HG03060 (cell line): ENCODE measurements at regions not wholly inside any gene's neighbourhood (a gene's known extent, or its start where the extent isn't known, plus 50 kb on each side); places are given as distances from the start of the nearest gene placed in this dataset.

Experiments used
- ATAC-seq: cut with Tn5 transposase; IDR thresholded peaks from one replicate; pipeline ENCODE4 v1.9.1; 2021; ENCODE audit warnings: low read depth, moderate number of reproducible peaks; ENCODE audit not compliant: unreplicated experiment

DNA sequence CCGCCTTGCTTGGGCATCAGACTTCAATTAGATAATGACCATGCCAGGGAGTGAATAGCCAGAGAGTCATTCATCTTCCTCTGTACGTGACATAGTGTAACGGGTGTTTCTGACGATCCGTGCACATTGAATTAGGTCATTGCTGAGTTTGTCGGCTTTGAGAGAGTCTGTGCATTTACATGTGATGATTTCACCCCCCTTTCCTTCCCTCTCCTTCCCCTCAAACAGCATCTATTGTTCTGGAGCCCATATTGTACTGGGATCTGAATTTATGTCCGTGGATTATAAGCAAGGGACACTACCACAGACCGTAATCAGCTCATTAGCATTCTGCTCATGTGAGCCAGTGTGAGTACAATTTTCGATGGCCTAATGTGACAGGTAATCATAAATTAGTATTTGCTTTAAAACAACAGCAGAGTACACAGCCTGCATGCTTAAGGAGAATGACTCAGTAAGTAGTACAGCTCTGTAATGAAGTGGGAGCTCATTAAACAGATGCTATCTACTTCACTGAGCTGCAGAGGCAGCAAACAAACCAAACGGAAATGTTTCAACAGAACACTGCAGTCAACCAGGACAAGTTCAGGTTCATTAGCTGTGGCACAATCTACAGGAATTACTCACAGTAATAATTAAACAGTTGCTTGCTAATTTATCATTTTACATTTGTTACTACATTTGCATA lies 302.1 kb downstream of the CSNK1G3 start:
- ATAC-seq: no peak

GRCh38 chr5:123813264-123813663 lies 301.3 kb downstream of the CSNK1G3 start:
- no peak for ATAC-seq

GRCh38 chr5:123811831-123812230 lies 299.9 kb downstream of the CSNK1G3 start:
- no peak for ATAC-seq

DNA sequence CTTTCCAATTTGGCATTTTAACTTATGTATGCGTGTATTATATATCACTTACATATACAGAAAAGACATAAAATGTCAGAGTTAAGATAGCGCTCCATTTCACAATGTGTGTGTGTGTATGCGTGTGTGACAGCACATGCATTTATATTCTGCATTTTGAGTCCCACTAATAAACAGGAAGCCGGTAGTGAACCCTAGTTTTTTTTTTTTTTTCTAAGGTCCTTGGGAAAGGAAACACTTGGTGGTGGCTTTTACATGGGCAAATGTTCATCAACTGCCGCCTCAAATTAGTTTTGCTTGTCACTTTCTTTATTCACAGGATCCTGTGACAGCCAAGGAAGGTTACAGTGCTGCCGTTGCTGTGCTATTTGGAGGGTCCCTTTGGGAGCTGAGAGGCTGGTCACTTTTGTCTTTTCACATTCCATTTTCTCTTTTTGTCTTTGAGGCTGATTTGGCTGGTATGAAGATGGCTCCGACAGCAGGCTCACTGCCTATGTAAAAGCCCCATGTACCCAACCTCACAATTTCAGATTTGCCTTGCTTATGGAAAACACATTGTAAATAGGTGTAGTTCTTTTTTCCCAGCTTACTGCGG lies 298.9 kb downstream of the CSNK1G3 start:
- ATAC-seq: no peak

GRCh38 chr5:123810253-123810652 lies 298.3 kb downstream of the CSNK1G3 start:
- no peak for ATAC-seq

GRCh38 chr5:123809594-123810221 lies 297.7 kb downstream of the CSNK1G3 start:
- ATAC-seq: no peak

DNA sequence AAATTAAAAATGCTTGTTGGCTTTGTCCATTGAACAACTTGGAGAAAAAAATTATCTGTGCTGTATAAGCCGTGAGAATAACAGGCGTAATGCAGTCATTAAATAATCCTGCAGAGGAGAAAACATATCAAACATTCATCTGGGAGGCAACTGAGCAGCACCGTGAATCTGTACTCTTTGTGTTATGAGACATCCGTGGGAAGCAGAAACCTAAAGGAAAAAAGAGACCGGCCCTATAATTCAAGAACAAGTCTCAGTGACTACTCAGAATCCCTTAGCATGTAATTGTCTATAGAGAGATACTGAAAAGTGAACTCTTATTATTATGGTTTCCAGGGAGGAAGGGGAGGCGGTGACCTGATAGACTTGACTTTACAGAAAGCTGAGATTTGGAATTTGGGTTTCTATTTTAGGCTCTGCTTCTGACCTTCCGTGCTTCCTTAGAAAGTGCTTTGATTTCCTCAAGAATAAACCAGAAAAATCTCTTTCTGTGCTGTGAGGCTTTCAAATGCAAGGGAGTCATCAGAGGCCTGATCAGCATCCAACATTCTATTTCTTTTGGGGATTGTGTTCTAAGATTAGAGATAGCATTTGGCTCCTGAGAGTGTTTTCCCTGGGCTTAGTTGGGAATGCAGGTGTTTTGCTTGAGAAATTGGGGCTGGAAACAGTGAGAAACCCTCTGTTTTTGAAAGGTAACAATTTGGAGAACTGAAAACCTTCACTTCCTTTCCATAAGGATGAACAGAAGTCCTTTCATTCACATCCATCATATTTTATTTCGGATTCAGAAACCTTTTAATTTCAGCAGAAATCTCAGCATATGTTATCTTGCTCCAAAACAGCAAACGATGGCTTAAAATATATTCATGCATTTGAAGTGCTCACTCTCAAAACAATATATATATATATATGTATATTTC lies 296.7 kb downstream of the CSNK1G3 start:
- no peak for ATAC-seq

DNA sequence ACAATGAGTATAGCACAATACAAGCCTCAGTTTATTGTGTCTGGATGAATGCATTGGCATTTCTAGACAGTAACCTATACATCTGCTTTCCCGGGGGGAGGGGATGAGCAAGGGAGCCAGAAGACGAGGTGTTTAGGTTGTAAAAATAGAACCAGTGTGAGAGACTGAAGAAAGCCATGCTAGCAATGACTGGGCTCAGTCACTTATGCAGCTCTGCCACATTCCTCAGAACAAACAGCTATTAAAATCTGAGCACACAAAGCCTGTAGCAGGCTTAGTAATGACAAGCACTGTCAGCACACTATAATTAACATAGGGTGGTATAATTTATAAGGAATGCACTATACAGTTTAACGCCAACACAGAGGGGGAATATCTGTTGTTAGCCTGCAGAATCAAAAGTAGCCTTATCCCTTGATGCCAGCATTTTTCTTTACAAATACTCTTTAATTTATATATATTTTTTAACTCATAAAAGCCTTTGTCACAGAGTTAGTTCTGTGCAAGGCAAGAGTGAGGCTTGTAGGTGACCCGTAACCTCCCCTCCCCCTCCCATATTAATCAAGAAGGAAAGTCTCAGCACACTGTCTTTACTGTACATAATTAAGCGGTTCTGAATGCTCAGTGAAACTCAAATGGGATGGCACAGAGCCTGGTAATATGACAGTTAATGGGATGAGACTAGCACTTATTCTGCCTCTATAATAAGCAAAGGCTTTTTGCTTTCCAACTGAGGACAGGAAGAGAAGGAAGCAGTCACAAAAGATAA lies 295.4 kb downstream of the CSNK1G3 start:
- no peak for ATAC-seq

DNA sequence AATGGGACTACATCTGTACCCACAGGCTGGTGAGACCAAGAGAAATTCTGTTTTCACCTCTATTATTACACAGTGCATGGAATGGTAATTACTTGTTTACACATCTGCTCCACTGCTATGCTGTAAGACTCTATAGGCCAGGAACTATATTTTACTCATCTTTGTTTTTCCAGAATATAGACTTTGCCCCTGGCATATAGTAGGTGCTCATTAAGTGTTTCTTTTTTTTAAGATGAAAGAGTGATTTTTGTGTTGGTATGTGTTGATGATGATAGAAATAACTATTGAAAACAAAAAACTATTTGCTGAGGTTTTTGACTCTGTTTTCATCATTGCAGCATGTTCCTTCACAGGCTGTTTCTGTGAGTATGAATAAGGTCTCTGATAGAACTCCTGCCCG lies 294.7 kb downstream of the CSNK1G3 start:
- no peak for ATAC-seq

GRCh38 chr5:123805300-123805699 lies 293.3 kb downstream of the CSNK1G3 start:
- no peak for ATAC-seq

GRCh38 chr5:123803359-123803758 lies 291.4 kb downstream of the CSNK1G3 start:
- no peak for ATAC-seq

GRCh38 chr5:123802298-123802951 lies 290.4 kb downstream of the CSNK1G3 start:
- no peak for ATAC-seq

DNA sequence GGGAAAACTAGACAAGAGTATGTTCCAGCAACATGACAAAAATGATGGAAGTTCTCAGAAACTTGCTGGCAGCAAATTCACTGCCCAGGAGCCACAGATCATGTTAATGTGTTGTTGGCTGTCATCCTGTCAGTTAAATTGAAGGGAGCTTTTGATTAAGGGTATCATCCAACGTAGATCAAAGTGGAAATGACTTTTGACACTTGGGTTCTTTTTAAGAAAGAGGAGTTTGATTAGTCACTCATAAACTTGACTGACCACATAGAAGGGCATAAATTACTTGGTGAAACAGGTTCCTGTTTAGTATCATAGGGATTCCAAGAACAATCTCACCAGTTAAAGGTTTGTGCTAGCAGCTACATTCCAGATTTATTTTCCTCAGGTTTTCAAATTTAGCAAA lies 288.7 kb downstream of the CSNK1G3 start:
- ATAC-seq: no peak

DNA sequence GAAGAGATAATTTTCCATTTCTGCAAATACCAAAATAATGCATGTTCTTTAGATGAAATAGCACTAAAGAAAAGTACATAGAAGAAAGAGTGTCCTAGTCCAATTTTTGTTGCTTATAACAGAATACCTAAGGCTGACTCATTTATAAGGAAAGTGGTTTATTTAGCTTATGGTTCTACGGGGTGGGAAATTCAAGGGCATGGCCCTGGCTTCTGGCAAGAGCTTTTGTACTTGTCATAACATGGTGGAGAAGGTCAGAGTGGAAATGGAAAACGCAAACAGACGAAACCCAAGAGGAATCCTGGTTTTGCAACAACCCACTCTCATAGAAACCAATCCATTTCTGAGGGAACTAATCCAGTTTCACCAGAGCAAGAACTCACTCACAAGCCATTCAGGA lies 283.7 kb downstream of the CSNK1G3 start:
- no peak for ATAC-seq

DNA sequence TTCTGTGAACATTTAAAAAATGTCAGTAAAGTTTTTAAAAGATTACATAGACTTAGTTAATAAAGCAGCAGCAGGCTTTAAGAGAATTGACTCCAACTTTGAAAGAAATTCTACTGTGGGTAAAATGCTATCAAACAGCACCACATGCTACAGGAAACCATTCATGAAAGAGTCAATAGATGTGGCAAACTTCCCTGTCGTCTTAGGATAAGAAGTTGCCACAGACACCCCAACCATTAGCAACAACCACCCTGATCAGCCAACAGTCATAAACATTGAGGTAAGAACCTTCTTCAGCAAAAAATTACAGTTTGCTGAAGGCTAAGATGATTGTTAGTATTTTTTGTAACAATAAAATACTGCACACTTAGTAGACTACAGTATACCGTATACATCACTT lies 278.2 kb downstream of the CSNK1G3 start:
- no peak for ATAC-seq

DNA sequence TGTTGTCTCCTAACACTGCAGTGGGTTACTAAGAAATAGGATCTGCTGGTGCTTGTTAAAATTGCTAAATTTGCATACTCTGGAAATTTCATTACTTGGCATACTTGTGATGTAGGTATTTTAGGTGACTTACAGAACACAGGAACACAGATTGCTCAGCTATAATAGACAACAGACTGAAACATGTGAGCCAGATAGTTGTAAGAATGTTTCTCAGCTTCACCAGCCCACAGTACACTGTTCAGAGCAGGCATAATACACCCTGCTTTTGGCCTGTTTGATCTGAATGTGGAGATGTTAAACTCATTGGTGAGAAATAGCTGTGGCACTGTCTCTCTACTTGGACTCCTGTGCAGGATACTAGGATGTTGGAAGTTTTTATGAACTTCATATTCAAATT lies 275.7 kb downstream of the CSNK1G3 start:
- ATAC-seq: no peak

- ATAC-seq: no peak
These were observed 275.2 kb downstream of the CSNK1G3 start for GRCh38 chr5:123787136-123787535.

DNA sequence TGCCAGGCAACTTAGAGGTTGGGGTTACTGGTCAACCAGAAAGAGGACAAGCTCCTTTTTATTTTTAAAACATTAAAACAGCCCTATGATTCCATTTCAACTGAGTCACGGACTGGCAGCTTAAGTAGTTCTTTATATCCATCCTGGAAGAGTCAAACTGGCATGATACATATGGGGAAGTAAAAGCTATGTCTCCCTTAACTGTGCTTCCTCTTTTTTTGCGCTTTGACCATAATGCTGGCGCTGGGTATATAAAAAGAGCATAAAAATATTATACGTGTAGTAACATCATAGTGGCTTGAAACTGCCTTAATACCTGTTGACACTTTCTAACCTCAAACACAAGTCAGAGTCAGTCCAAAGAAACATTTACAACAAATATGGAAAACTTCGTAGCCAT lies 274.4 kb downstream of the CSNK1G3 start:
- ATAC-seq: no peak

DNA sequence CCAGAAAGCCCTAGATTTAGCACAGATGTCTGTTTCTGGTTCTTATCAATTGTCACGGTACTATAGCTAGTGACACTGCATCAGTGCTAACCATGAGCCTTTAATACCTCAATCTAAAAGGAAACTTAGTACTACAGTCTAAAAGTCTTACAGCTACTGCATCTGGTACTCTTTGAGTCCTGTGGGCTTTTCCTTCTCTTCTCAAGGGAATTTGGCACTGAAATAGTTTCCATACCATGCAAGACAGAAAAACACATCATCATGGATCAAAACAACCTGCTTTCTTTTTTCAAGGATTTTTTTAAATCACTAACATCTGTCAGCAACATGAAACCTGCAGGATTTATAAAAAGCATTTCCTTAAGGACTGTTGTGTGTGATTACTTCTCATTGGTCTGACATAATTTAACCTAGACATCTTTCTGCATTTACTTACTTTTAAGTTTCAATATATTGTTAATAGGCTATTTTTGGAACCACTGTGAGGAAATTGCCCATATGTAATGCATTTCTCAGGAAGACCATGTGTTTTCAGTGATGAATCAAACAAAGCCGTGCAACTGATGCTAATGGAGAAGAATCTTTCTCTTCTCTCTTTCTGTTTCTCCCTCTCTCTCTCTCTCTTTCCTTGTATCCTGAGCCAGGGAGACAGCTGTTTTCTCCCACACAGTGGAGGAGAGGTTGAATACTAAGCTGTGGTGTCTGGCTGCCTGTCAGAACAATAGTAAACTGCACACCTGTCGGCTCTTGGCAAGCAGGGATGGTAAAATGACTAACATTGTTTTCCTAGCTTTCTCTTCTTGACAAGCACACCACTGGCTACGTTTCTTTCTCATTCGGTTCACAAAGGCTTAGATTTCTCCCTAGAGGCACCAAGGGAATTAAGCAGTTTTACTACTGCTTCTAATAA lies 273.4 kb downstream of the CSNK1G3 start:
- ATAC-seq: no peak
